ENCODE measurements at regions not wholly inside any gene's neighbourhood (a gene's known extent, or its start where the extent isn't known, plus 50 kb on each side); places are given as distances from the start of the nearest gene placed in this dataset.

DNA sequence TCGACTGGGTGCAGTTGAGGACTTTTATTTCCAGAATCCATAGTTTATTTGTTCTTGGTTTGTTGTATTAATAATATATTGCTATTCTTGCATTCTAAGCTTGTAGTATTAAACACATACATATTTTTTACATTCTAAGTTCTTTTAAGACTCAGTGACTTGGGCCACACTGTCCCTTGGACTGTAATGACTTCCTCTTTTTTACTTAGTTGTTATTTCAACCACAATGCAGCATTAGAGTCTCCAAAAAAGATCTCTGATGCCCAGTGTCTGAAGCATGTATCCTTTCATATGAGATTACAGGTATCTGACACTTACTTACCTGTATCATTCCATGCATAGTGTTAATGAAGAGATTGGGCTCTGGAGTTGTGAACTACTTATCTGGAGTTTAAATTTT lies 864.9 kb upstream of the PCDH20 start:
- Mint-ChIP-seq H3K27me3 (ENCODE audit: insufficient read depth) (no peaks in the 10 kb centered on the region), H3K4me1 (ENCODE audit: low read depth) (no peaks in the 10 kb centered on the region), H3K9me3 (peaks cover 16% of the 10 kb centered on the region), H3K36me3 (ENCODE audit: low read depth) (no peaks in the 10 kb centered on the region), H3K27ac (no peak overlapping the region), H3K4me3 (no peak overlapping the region)
- TF ChIP-seq, protein P1, sequence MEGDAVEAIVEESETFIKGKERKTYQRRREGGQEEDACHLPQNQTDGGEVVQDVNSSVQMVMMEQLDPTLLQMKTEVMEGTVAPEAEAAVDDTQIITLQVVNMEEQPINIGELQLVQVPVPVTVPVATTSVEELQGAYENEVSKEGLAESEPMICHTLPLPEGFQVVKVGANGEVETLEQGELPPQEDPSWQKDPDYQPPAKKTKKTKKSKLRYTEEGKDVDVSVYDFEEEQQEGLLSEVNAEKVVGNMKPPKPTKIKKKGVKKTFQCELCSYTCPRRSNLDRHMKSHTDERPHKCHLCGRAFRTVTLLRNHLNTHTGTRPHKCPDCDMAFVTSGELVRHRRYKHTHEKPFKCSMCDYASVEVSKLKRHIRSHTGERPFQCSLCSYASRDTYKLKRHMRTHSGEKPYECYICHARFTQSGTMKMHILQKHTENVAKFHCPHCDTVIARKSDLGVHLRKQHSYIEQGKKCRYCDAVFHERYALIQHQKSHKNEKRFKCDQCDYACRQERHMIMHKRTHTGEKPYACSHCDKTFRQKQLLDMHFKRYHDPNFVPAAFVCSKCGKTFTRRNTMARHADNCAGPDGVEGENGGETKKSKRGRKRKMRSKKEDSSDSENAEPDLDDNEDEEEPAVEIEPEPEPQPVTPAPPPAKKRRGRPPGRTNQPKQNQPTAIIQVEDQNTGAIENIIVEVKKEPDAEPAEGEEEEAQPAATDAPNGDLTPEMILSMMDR (IDR thresholded peaks at IDR 0.05) = no peak
- no peak for DNase-seq

DNA sequence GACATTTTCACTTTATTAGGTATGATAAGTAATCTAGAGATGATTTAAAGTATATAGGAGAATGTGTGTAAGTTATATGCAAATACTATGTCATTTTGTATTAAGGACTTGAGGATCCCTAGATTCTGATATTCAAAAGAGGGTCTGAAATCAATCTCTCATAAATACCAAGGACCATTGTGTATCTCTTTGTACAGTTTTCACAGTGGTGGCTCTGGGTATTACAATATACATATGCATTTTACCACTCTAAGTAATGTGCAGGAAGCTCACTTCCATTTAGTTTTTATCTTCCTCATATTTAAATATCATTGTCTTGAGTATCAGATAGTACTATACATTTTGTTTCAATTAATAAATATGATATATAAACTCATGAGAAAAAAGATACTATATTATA lies 862.6 kb upstream of the PCDH20 start:
- Mint-ChIP-seq H3K27ac (no peak overlapping the region), H3K9me3 (peaks cover 18% of the 10 kb centered on the region), H3K4me3 (no peak overlapping the region), H3K27me3 (ENCODE audit: insufficient read depth) (no peaks in the 10 kb centered on the region), H3K36me3 (ENCODE audit: low read depth) (no peaks in the 10 kb centered on the region), H3K4me1 (ENCODE audit: low read depth) (no peaks in the 10 kb centered on the region)
- no peak for DNase-seq
- TF ChIP-seq, protein P1 (IDR thresholded peaks at IDR 0.05) = no peak

- Mint-ChIP-seq H3K36me3 (ENCODE audit: low read depth) (no peaks in the 10 kb centered on the region; the same call in 1 of the 2 replicates), H3K9me3 (peaks cover 39% of the 10 kb centered on the region), H3K27ac (no peak overlapping the region), H3K27me3 (ENCODE audit: insufficient read depth) (no peaks in the 10 kb centered on the region), H3K4me3 (no peak overlapping the region), H3K4me1 (ENCODE audit: low read depth) (no peaks in the 10 kb centered on the region)
- TF ChIP-seq, protein P1 (IDR thresholded peaks at IDR 0.05) = no peak
- no peak for DNase-seq
Observed at GRCh38 chr13:62251734-62252133, 836.1 kb upstream of the PCDH20 start.

DNA sequence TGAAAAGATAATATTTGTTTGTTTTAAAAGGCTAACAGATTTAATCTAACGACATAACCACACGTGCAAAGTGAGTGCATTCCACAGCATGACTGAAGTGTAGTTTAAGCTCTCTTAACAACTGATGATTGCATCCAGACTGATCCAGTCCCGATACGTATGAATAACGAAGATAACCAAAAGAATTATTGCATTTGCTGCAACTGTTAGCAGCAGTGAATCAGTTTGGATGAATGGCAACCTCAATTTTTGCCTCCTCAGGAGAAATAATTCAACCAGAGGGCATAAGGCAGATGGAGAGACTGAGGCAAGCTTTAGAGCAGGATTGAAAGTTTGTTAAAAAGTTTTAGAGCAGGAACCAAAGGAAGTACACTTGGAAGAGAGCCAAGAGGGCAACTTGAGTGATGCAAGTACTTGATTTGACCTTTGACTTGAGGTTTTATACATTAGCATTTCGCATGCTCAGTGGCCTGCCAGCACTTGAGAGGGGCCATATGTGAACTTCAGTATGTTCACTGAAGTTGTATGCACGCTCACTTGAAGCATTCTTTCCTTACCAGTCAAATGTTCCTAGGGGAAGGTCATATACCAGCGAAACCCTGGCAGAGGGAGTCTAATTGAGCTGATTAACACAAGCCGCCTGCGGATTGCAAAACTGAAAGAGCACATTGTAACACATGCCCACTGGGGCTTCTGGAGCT lies 835.0 kb upstream of the PCDH20 start:
- H3K27me3 Mint-ChIP-seq (ENCODE audit: insufficient read depth) = no peaks in the 10 kb centered on the region
- TF ChIP-seq, protein P1 (IDR thresholded peaks at IDR 0.05) = no peak
- no peak for DNase-seq
- no peaks in the 10 kb centered on the region; the same call in 1 of the 2 replicates for H3K36me3 Mint-ChIP-seq (ENCODE audit: low read depth)
- no peak overlapping the region for H3K27ac Mint-ChIP-seq
- no peaks in the 10 kb centered on the region for H3K4me1 Mint-ChIP-seq (ENCODE audit: low read depth)
- H3K9me3 Mint-ChIP-seq = peaks cover 43% of the 10 kb centered on the region
- H3K4me3 Mint-ChIP-seq = no peak overlapping the region

- H3K9me3 Mint-ChIP-seq = peaks cover 44% of the 10 kb centered on the region
- no peaks in the 10 kb centered on the region for H3K36me3 Mint-ChIP-seq (ENCODE audit: low read depth)
- DNase-seq = no peak
- no peaks in the 10 kb centered on the region for H3K27me3 Mint-ChIP-seq (ENCODE audit: insufficient read depth)
- TF ChIP-seq, protein P1 (IDR thresholded peaks at IDR 0.05) = no peak
- H3K4me3 Mint-ChIP-seq = no peak overlapping the region
- H3K4me1 Mint-ChIP-seq (ENCODE audit: low read depth) = no peaks in the 10 kb centered on the region
- H3K27ac Mint-ChIP-seq = no peak overlapping the region
Observed at GRCh38 chr13:62246581-62246980, 830.9 kb upstream of the PCDH20 start.
